ENCODE measurements at regions not wholly inside any gene's neighbourhood (a gene's known extent, or its start where the extent isn't known, plus 50 kb on each side); places are given as distances from the start of the nearest gene placed in this dataset.

- TF ChIP-seq REST (IDR thresholded peaks at IDR 0.05; ENCODE audit: insufficient replicate concordance, low read depth) = no peak
- TF ChIP-seq SPI1 (IDR thresholded peaks at IDR 0.05; ENCODE audit: borderline replicate concordance, low read depth) = no peak
- TF ChIP-seq GABPA (IDR thresholded peaks at IDR 0.05; ENCODE audit: low read depth) = no peak
- no peak for TF ChIP-seq POLR2AphosphoS5 (IDR thresholded peaks at IDR 0.05; ENCODE audit: low read depth)
- TF ChIP-seq CTCF (IDR thresholded peaks at IDR 0.05; ENCODE audit: insufficient read depth, low read length) = no peak
- Histone ChIP-seq H3K27me3 (ENCODE audit: insufficient read depth, poor library complexity, severe bottlenecking) (no peaks in the 10 kb centered on the region), H3K4me3 (replicated peaks; ENCODE audit: insufficient read depth, low read length) (no peak overlapping the region), H3K27ac (replicated peaks) (no peak overlapping the region)
- no peak for DNase-seq (ENCODE audit: low read depth in 1 of 2, low spot score in 1 of 2)
Observed at GRCh38 chr6:112833581-112834131, 486.5 kb downstream of the RFPL4B start.

GRCh38 chr6:112835078-112835477 lies 487.9 kb downstream of the RFPL4B start:
- H3K27ac ChIP-seq (replicated peaks) = no peak overlapping the region
- DNase-seq (ENCODE audit: low read depth in 1 of 2, low spot score in 1 of 2) = no peak
- no peak overlapping the region for H3K4me3 ChIP-seq (replicated peaks; ENCODE audit: insufficient read depth, low read length)
- no peaks in the 10 kb centered on the region for H3K27me3 ChIP-seq (ENCODE audit: insufficient read depth, poor library complexity, severe bottlenecking)
- TF ChIP-seq SPI1 (IDR thresholded peaks at IDR 0.05; ENCODE audit: borderline replicate concordance, low read depth) = no peak
- TF ChIP-seq GABPA (IDR thresholded peaks at IDR 0.05; ENCODE audit: low read depth) = no peak
- TF ChIP-seq CTCF (IDR thresholded peaks at IDR 0.05; ENCODE audit: insufficient read depth, low read length) = no peak

GRCh38 chr6:112839525-112839961 lies 492.4 kb downstream of the RFPL4B start:
- no peak for DNase-seq (ENCODE audit: low read depth in 1 of 2, low spot score in 1 of 2)
- Histone ChIP-seq H3K4me3 (replicated peaks; ENCODE audit: insufficient read depth, low read length) (no peak overlapping the region), H3K27ac (replicated peaks) (no peak overlapping the region), H3K27me3 (ENCODE audit: insufficient read depth, poor library complexity, severe bottlenecking) (no peaks in the 10 kb centered on the region)
- no peak for TF ChIP-seq CTCF (IDR thresholded peaks at IDR 0.05; ENCODE audit: insufficient read depth, low read length)
- TF ChIP-seq POLR2AphosphoS5 (IDR thresholded peaks at IDR 0.05; ENCODE audit: low read depth) = no peak
- TF ChIP-seq GABPA (IDR thresholded peaks at IDR 0.05; ENCODE audit: low read depth) = no peak
- no peak for TF ChIP-seq REST (IDR thresholded peaks at IDR 0.05; ENCODE audit: insufficient replicate concordance, low read depth)
- TF ChIP-seq SPI1 (IDR thresholded peaks at IDR 0.05; ENCODE audit: borderline replicate concordance, low read depth) = no peak
